GM23338 (cell line): ENCODE measurements at regions not wholly inside any gene's neighbourhood (a gene's known extent, or its start where the extent isn't known, plus 50 kb on each side); places are given as distances from the start of the nearest gene placed in this dataset.

Experiments
- ATAC-seq: fragments of 200-7000 bp; cut with Tn5 transposase; 3 replicates; pipeline ENCODE4 v1.9.1; 2020
- DNase-seq: peaks from one replicate; pipeline ENCODE4 v3.0.0-alpha.2; 2015; ENCODE audit warnings: low spot score
- H2AFZ ChIP-seq: fragments of 200-600 bp; sonication (generic); 2 replicates; pipeline ENCODE4 v1.8.0; 2016; ENCODE audit warnings: antibody characterized with exemption, mild to moderate bottlenecking, moderate library complexity
- H3F3A ChIP-seq: fragments of 200-600 bp; sonication (generic); replicated peaks from 2 replicates; pipeline ENCODE4 v1.8.0; 2017; ENCODE audit warnings: antibody characterized with exemption, mixed run types, low read depth
- H3K27ac ChIP-seq: fragments of 200-600 bp; sonication (generic); 2 replicates; pipeline ENCODE4 v1.6.1; 2016; ENCODE audit warnings: low read depth
- H3K27me3 ChIP-seq: fragments of 200-600 bp; sonication (generic); 2 replicates; pipeline ENCODE4 v1.8.0; 2016; ENCODE audit warnings: mild to moderate bottlenecking, mixed run types, moderate library complexity; ENCODE audit not compliant: insufficient read depth
- H3K36me3 ChIP-seq: fragments of 200-600 bp; sonication (generic); 2 replicates; pipeline ENCODE4 v1.8.0; 2016; ENCODE audit warnings: mild to moderate bottlenecking; ENCODE audit not compliant: insufficient read depth
- H3K4me1 ChIP-seq: fragments of 200-600 bp; sonication (generic); 2 replicates; pipeline ENCODE4 v1.8.0; 2016; ENCODE audit warnings: mild to moderate bottlenecking, moderate library complexity; ENCODE audit not compliant: insufficient read depth
- H3K4me2 ChIP-seq: fragments of 200-600 bp; sonication (generic); 2 replicates; pipeline ENCODE4 v1.7.1; 2017; ENCODE audit warnings: mixed run types
- H3K4me3 ChIP-seq: fragments of 200-600 bp; sonication (generic); 2 replicates; pipeline ENCODE4 v1.6.1; 2016; ENCODE audit warnings: mixed run types
- H3K79me2 ChIP-seq: fragments of 200-600 bp; sonication (generic); replicated peaks from 2 replicates; pipeline ENCODE4 v1.8.0; 2017; ENCODE audit warnings: mild to moderate bottlenecking; ENCODE audit not compliant: insufficient read depth
- H3K9me2 ChIP-seq: fragments of 200-600 bp; sonication (generic); 2 replicates; pipeline ENCODE4 v1.8.0; 2017; ENCODE audit not compliant: insufficient read depth
- H4K20me1 ChIP-seq: fragments of 200-600 bp; sonication (generic); replicated peaks from 2 replicates; pipeline ENCODE4 v1.8.0; 2017; ENCODE audit warnings: mild to moderate bottlenecking; ENCODE audit not compliant: insufficient read depth
- H3K27ac Mint-ChIP-seq: 2 replicates; pipeline ENCODE4 v1.8.0; 2020; ENCODE audit warnings: inconsistent platforms, mild to moderate bottlenecking, moderate library complexity, mixed read lengths
- H3K27me3 Mint-ChIP-seq: 3 replicates; pipeline ENCODE4 v1.8.0; 2022; ENCODE audit warnings: low read depth, mild to moderate bottlenecking, moderate library complexity, mixed read lengths, inconsistent platforms; ENCODE audit not compliant: insufficient read depth, poor library complexity
- H3K36me3 Mint-ChIP-seq: 3 replicates; pipeline ENCODE4 v1.8.0; 2021; ENCODE audit warnings: low read depth, mild to moderate bottlenecking, inconsistent platforms, moderate library complexity, mixed read lengths
- H3K4me1 Mint-ChIP-seq: 3 replicates; pipeline ENCODE4 v1.8.0; 2020; ENCODE audit warnings: mild to moderate bottlenecking, inconsistent platforms, mixed read lengths
- H3K4me3 Mint-ChIP-seq: 3 replicates; pipeline ENCODE4 v1.8.0; 2021; ENCODE audit warnings: moderate library complexity, mild to moderate bottlenecking, inconsistent platforms, mixed read lengths
- H3K9me3 Mint-ChIP-seq: 3 replicates; pipeline ENCODE4 v1.8.0; 2020; ENCODE audit warnings: moderate library complexity, mild to moderate bottlenecking, inconsistent platforms, mixed read lengths
- CREB1 ChIP-seq: fragments of 250-450 bp; sonication (Bioruptor Pico); IDR thresholded peaks from 2 replicates; pipeline ENCODE4 v1.5.0; 2020; ENCODE audit warnings: low read depth, mild to moderate bottlenecking, moderate library complexity
- CTCF ChIP-seq, 2 experiments: fragments of 200-600 bp in 1 of 2; sonication (generic) in 1 of 2; conservative IDR thresholded peaks; 2 replicates each; pipeline versions ENCODE4 v1.5.1 to v1.6.1; 2016 to 2017; ENCODE audit warnings: antibody characterized with exemption in 2 of 2, low read depth in 2 of 2, mild to moderate bottlenecking in 2 of 2, moderate library complexity in 1 of 2
- ETS1 ChIP-seq: IDR thresholded peaks from 2 replicates; pipeline ENCODE4 v1.6.1; 2016; ENCODE audit warnings: antibody characterized with exemption
- EZH2 ChIP-seq: fragments of 200-600 bp; sonication (generic); IDR thresholded peaks from one replicate; pipeline ENCODE4 v1.8.0; 2017; ENCODE audit warnings: antibody characterized with exemption, mild to moderate bottlenecking, low read depth; ENCODE audit not compliant: unreplicated experiment
- EZH2phosphoT487 ChIP-seq: fragments of 200-600 bp; sonication (generic); IDR thresholded peaks from one replicate; pipeline ENCODE4 v1.8.1; 2018; ENCODE audit warnings: antibody characterized with exemption; ENCODE audit not compliant: unreplicated experiment
- JUNB ChIP-seq: IDR thresholded peaks from one replicate; pipeline ENCODE4 v1.6.1; 2016; ENCODE audit warnings: antibody characterized with exemption; ENCODE audit not compliant: unreplicated experiment
- NANOG ChIP-seq: IDR thresholded peaks from 2 replicates; pipeline ENCODE4 v1.6.1; 2016; ENCODE audit warnings: antibody characterized with exemption, borderline replicate concordance
- POLR2AphosphoS5 ChIP-seq: IDR thresholded peaks from 2 replicates; pipeline ENCODE4 v1.6.1; 2016; ENCODE audit warnings: antibody characterized with exemption, low read depth
- STAT1 ChIP-seq: IDR thresholded peaks from one replicate; pipeline ENCODE4 v1.6.1; 2016; ENCODE audit warnings: antibody characterized with exemption; ENCODE audit not compliant: unreplicated experiment
- ZNF114 ChIP-seq: fragments of 250-450 bp; sonication (Bioruptor Pico); IDR thresholded peaks from 2 replicates; pipeline ENCODE4 v1.5.0; 2020; ENCODE audit warnings: mild to moderate bottlenecking, moderate library complexity
- ZNF331 ChIP-seq: fragments of 250-450 bp; sonication (Bioruptor Pico); IDR thresholded peaks from 2 replicates; pipeline ENCODE4 v1.5.0; 2020; ENCODE audit warnings: low read depth, mild to moderate bottlenecking, moderate library complexity
- TF ChIP-seq, protein P1 (sequence below): fragments of 250-450 bp; sonication (Bioruptor Pico); IDR thresholded peaks from 2 replicates; pipeline ENCODE4 v1.5.0; 2020; ENCODE audit warnings: mild to moderate bottlenecking, moderate library complexity
- TF ChIP-seq, protein P2 (sequence below): IDR thresholded peaks from one replicate; pipeline ENCODE4 v1.6.1; 2018; ENCODE audit warnings: antibody characterized with exemption; ENCODE audit not compliant: unreplicated experiment

DNA sequence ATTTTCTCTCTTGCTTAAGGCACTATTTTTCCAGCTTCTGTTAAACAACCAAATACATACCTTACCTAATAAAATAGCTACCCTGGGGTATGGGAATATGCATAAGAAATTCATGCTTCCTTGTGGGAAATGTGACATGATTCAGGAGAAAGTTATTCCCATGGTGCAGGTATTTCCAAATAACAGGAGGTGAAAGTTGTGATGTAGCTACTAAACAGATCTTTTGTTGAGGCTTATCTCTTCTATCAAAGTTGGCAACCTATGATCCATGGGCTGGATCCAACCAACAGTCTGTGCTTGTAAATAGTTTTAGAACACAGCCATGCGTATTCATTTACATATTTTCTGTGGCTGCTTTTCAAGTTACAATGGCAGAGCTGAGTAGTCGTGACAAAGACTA is 177.8 kb upstream of the NBEA start:
- Mint-ChIP-seq H3K27me3 (no peaks in the 10 kb centered on the region), H3K9me3 (peaks cover 22% of the 10 kb centered on the region), H3K36me3 (peaks cover 16% of the 10 kb centered on the region; the same call in 2 of the 3 replicates), H3K4me3 (no peak overlapping the region), H3K4me1 (no peaks in the 10 kb centered on the region), H3K27ac (no peak overlapping the region)
- no peak for TF ChIP-seq EZH2
- no peak for TF ChIP-seq ZNF331 (CRISPR knock-in tag)
- TF ChIP-seq, protein P1, sequence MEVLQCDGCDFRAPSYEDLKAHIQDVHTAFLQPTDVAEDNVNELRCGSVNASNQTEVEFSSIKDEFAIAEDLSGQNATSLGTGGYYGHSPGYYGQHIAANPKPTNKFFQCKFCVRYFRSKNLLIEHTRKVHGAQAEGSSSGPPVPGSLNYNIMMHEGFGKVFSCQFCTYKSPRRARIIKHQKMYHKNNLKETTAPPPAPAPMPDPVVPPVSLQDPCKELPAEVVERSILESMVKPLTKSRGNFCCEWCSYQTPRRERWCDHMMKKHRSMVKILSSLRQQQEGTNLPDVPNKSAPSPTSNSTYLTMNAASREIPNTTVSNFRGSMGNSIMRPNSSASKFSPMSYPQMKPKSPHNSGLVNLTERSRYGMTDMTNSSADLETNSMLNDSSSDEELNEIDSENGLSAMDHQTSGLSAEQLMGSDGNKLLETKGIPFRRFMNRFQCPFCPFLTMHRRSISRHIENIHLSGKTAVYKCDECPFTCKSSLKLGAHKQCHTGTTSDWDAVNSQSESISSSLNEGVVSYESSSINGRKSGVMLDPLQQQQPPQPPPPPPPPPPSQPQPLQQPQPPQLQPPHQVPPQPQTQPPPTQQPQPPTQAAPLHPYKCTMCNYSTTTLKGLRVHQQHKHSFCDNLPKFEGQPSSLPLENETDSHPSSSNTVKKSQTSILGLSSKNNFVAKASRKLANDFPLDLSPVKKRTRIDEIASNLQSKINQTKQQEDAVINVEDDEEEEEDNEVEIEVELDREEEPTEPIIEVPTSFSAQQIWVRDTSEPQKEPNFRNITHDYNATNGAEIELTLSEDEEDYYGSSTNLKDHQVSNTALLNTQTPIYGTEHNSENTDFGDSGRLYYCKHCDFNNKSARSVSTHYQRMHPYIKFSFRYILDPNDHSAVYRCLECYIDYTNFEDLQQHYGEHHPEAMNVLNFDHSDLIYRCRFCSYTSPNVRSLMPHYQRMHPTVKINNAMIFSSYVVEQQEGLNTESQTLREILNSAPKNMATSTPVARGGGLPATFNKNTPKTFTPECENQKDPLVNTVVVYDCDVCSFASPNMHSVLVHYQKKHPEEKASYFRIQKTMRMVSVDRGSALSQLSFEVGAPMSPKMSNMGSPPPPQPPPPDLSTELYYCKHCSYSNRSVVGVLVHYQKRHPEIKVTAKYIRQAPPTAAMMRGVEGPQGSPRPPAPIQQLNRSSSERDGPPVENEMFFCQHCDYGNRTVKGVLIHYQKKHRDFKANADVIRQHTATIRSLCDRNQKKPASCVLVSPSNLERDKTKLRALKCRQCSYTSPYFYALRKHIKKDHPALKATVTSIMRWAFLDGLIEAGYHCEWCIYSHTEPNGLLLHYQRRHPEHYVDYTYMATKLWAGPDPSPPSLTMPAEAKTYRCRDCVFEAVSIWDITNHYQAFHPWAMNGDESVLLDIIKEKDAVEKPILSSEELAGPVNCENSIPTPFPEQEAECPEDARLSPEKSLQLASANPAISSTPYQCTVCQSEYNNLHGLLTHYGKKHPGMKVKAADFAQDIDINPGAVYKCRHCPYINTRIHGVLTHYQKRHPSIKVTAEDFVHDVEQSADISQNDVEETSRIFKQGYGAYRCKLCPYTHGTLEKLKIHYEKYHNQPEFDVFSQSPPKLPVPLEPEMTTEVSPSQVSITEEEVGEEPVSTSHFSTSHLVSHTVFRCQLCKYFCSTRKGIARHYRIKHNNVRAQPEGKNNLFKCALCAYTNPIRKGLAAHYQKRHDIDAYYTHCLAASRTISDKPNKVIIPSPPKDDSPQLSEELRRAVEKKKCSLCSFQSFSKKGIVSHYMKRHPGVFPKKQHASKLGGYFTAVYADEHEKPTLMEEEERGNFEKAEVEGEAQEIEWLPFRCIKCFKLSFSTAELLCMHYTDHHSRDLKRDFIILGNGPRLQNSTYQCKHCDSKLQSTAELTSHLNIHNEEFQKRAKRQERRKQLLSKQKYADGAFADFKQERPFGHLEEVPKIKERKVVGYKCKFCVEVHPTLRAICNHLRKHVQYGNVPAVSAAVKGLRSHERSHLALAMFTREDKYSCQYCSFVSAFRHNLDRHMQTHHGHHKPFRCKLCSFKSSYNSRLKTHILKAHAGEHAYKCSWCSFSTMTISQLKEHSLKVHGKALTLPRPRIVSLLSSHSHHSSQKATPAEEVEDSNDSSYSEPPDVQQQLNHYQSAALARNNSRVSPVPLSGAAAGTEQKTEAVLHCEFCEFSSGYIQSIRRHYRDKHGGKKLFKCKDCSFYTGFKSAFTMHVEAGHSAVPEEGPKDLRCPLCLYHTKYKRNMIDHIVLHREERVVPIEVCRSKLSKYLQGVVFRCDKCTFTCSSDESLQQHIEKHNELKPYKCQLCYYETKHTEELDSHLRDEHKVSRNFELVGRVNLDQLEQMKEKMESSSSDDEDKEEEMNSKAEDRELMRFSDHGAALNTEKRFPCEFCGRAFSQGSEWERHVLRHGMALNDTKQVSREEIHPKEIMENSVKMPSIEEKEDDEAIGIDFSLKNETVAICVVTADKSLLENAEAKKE: no peak
- TF ChIP-seq NANOG: no peak
- TF ChIP-seq, protein P2, sequence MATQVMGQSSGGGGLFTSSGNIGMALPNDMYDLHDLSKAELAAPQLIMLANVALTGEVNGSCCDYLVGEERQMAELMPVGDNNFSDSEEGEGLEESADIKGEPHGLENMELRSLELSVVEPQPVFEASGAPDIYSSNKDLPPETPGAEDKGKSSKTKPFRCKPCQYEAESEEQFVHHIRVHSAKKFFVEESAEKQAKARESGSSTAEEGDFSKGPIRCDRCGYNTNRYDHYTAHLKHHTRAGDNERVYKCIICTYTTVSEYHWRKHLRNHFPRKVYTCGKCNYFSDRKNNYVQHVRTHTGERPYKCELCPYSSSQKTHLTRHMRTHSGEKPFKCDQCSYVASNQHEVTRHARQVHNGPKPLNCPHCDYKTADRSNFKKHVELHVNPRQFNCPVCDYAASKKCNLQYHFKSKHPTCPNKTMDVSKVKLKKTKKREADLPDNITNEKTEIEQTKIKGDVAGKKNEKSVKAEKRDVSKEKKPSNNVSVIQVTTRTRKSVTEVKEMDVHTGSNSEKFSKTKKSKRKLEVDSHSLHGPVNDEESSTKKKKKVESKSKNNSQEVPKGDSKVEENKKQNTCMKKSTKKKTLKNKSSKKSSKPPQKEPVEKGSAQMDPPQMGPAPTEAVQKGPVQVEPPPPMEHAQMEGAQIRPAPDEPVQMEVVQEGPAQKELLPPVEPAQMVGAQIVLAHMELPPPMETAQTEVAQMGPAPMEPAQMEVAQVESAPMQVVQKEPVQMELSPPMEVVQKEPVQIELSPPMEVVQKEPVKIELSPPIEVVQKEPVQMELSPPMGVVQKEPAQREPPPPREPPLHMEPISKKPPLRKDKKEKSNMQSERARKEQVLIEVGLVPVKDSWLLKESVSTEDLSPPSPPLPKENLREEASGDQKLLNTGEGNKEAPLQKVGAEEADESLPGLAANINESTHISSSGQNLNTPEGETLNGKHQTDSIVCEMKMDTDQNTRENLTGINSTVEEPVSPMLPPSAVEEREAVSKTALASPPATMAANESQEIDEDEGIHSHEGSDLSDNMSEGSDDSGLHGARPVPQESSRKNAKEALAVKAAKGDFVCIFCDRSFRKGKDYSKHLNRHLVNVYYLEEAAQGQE: no peak
- no peak for TF ChIP-seq ZNF114
- TF ChIP-seq CREB1 (CRISPR knock-in tag): no peak
- TF ChIP-seq STAT1: no peak
- no peak for TF ChIP-seq JUNB
- no peak for TF ChIP-seq EZH2phosphoT487
- no peak for TF ChIP-seq POLR2AphosphoS5
- TF ChIP-seq CTCF (conservative IDR thresholded peaks at IDR 0.05; ENCODE audit: low read depth in 2 of 2): no peak
- no peak for TF ChIP-seq ETS1
- Histone ChIP-seq H4K20me1 (no peaks in the 10 kb centered on the region), H3K4me1 (no peaks in the 10 kb centered on the region), H2AFZ (no peak overlapping the region), H3F3A (no peaks in the 10 kb centered on the region), H3K27ac (no peak overlapping the region), H3K79me2 (no peaks in the 10 kb centered on the region), H3K9me2 (peaks cover 12% of the 10 kb centered on the region; the same call in 1 of the 2 replicates), H3K4me2 (no peak overlapping the region), H3K36me3 (no peaks in the 10 kb centered on the region), H3K27me3 (no peaks in the 10 kb centered on the region), H3K4me3 (no peak overlapping the region)
- ATAC-seq (no peak), DNase-seq (no peak)
